H1 (cell line): ENCODE measurements at regions not wholly inside any gene's neighbourhood (a gene's known extent, or its start where the extent isn't known, plus 50 kb on each side); places are given as distances from the start of the nearest gene placed in this dataset.

Experiments used
- CTCF ChIA-PET: fragments of 300-600 bp; sonication (Branson Sonifier 250); formaldehyde crosslinking; loops from one replicate; lab custom pipeline; 2021; ENCODE audit not compliant: partially characterized antibody; lab: Charles Lee
- POLR2A ChIA-PET: fragments of 300-600 bp; sonication (Branson Sonifier 250); formaldehyde crosslinking; loops from one replicate; lab custom pipeline; 2021; ENCODE audit warnings: inconsistent platforms; ENCODE audit not compliant: partially characterized antibody; lab: Charles Lee
- DNase-seq, 2 experiments: peaks; one replicate each; pipeline versions ENCODE4 v3.0.0 to v3.0.0-alpha.2; 2010 to 2022; ENCODE audit warnings: low spot score in 2 of 2, low read depth in 1 of 2, mixed read lengths in 1 of 2
- FAIRE-seq: peaks from 2 replicates; lab custom pipeline; 2011; peaks lifted over from hg19 to GRCh38; lab: Jason Lieb, UNC
- H2AFZ ChIP-seq: 2 replicates; pipeline ENCODE4 v1.8.1; 2012; ENCODE audit warnings: low read length, inconsistent platforms
- H2AK5ac ChIP-seq: 2 replicates; pipeline ENCODE4 v1.6.1; 2013; ENCODE audit warnings: low read depth, low read length
- H2BK120ac ChIP-seq: replicated peaks from 2 replicates; pipeline ENCODE3; 2013; ENCODE audit warnings: low read depth, low read length, inconsistent platforms
- H2BK12ac ChIP-seq: 2 replicates; pipeline ENCODE4 v1.6.1; 2013; ENCODE audit warnings: low read depth, low read length
- H2BK15ac ChIP-seq: 2 replicates; pipeline ENCODE4 v1.6.1; 2013; ENCODE audit warnings: low read length
- H2BK20ac ChIP-seq: 2 replicates; pipeline ENCODE4 v1.6.1; 2013; ENCODE audit warnings: low read length
- H2BK5ac ChIP-seq: 2 replicates; pipeline ENCODE4 v1.6.1; 2013; ENCODE audit warnings: low read depth, low read length
- H3K14ac ChIP-seq: 2 replicates; pipeline ENCODE4 v1.6.1; 2013; ENCODE audit warnings: inconsistent platforms; ENCODE audit not compliant: insufficient read length
- H3K18ac ChIP-seq: 2 replicates; pipeline ENCODE4 v1.6.1; 2013; ENCODE audit warnings: low read length; ENCODE audit errors: extremely low read depth
- H3K23ac ChIP-seq: 2 replicates; pipeline ENCODE4 v1.6.1; 2013; ENCODE audit warnings: inconsistent platforms; ENCODE audit not compliant: insufficient read length
- H3K23me2 ChIP-seq: 2 replicates; pipeline ENCODE4 v1.6.1; 2013; ENCODE audit warnings: low read depth, low read length
- H3K27ac ChIP-seq: 2 replicates; pipeline ENCODE4 v1.6.1; 2011; ENCODE audit warnings: low read depth, low read length, inconsistent platforms
- H3K27me3 ChIP-seq, 4 experiments: replicated peaks in 1 of 4; 1 replicate in 1 of 4; 2 replicates in 3 of 4; pipeline versions ENCODE4 v1.6.1 to v1.8.1; 2011 to 2013; ENCODE audit warnings: low read length in 3 of 4, mild to moderate bottlenecking in 3 of 4, inconsistent platforms in 2 of 4, mixed read lengths in 2 of 4, moderate library complexity in 1 of 4; ENCODE audit not compliant: control insufficient read depth in 3 of 4, insufficient read depth in 3 of 4; ENCODE audit errors: extremely low read depth in 1 of 4
- H3K36me3 ChIP-seq, 4 experiments: 2 replicates each; pipeline versions ENCODE4 v1.6.1 to v1.8.1; 2011 to 2013; ENCODE audit warnings: mild to moderate bottlenecking in 4 of 4, low read length in 3 of 4, moderate library complexity in 2 of 4, control low read depth in 1 of 4, inconsistent platforms in 1 of 4; ENCODE audit not compliant: insufficient read depth in 4 of 4, control insufficient read depth in 2 of 4
- H3K4ac ChIP-seq: replicated peaks from 2 replicates; pipeline ENCODE3; 2013; ENCODE audit warnings: low read length, low read depth, mixed read lengths, inconsistent platforms; ENCODE audit not compliant: insufficient read length
- H3K4me1 ChIP-seq, 4 experiments: replicated peaks in 1 of 4; 1 replicate in 1 of 4; 2 replicates in 3 of 4; pipeline versions ENCODE4 v1.6.1 to v1.8.1; 2011 to 2013; ENCODE audit warnings: low read length in 3 of 4, inconsistent platforms in 2 of 4, mixed read lengths in 1 of 4; ENCODE audit not compliant: insufficient read depth in 4 of 4, control insufficient read depth in 3 of 4
- H3K4me2 ChIP-seq, 2 experiments: 2 replicates each; pipeline versions ENCODE4 v1.6.1 to v1.8.1; 2011 to 2013; ENCODE audit warnings: low read depth in 2 of 2, low read length in 2 of 2, control low read depth in 1 of 2, inconsistent platforms in 1 of 2, mild to moderate bottlenecking in 1 of 2; ENCODE audit not compliant: insufficient read depth in 1 of 2
- H3K4me3 ChIP-seq, 4 experiments: fragments of 200-600, 300-600 bp in 1 of 4; sonication (generic), shearing (Covaris generic), sonication (Bioruptor Twin) in 1 of 4; 2 replicates each; pipeline versions ENCODE4 v1.5.1 to v1.8.1; 2011 to 2016; ENCODE audit warnings: low read length in 4 of 4, low read depth in 3 of 4, control low read depth in 2 of 4, inconsistent platforms in 2 of 4, mild to moderate bottlenecking in 2 of 4, mixed read lengths in 1 of 4, moderate library complexity in 1 of 4; ENCODE audit not compliant: insufficient read depth in 2 of 4; ENCODE audit errors: extremely low read depth in 1 of 4
- H3K56ac ChIP-seq: replicated peaks from 2 replicates; pipeline ENCODE3; 2013; ENCODE audit warnings: low read depth, mild to moderate bottlenecking, mixed read lengths, low read length, inconsistent platforms; ENCODE audit not compliant: insufficient read length
- H3K79me1 ChIP-seq: 2 replicates; pipeline ENCODE4 v1.6.1; 2013; ENCODE audit warnings: low read depth, low read length, control low read depth
- H3K79me2 ChIP-seq, 2 experiments: 2 replicates each; pipeline versions ENCODE4 v1.6.1 to v1.8.1; 2012 to 2013; ENCODE audit warnings: low read length in 2 of 2, mild to moderate bottlenecking in 2 of 2, inconsistent platforms in 1 of 2; ENCODE audit not compliant: insufficient read depth in 2 of 2, control insufficient read depth in 1 of 2
- H3K9ac ChIP-seq, 4 experiments: replicated peaks in 1 of 4; 1 replicate in 1 of 4; 2 replicates in 3 of 4; pipeline versions ENCODE4 v1.6.1 to v1.8.1; 2011 to 2013; ENCODE audit warnings: low read depth in 3 of 4, low read length in 3 of 4, control low read depth in 2 of 4, mild to moderate bottlenecking in 2 of 4, moderate library complexity in 2 of 4, inconsistent platforms in 1 of 4; ENCODE audit errors: extremely low read depth in 1 of 4
- H3K9me3 ChIP-seq, 2 experiments: 2 replicates each; pipeline versions ENCODE4 v1.6.1 to v1.8.1; 2012 to 2013; ENCODE audit warnings: mild to moderate bottlenecking in 2 of 2, moderate library complexity in 2 of 2, control low read depth in 1 of 2, inconsistent platforms in 1 of 2, low read depth in 1 of 2, low read length in 1 of 2, mixed read lengths in 1 of 2; ENCODE audit not compliant: insufficient read depth in 2 of 2
- H4K20me1 ChIP-seq, 2 experiments: replicated peaks in 1 of 2; 2 replicates each; pipeline versions ENCODE3 to v1.8.1; 2011 to 2013; ENCODE audit warnings: inconsistent platforms in 2 of 2, low read length in 2 of 2, mild to moderate bottlenecking in 1 of 2; ENCODE audit not compliant: insufficient read depth in 2 of 2, control insufficient read depth in 1 of 2
- H4K5ac ChIP-seq: 2 replicates; pipeline ENCODE4 v1.6.1; 2013; ENCODE audit warnings: low read length, low read depth, mixed read lengths, inconsistent platforms; ENCODE audit not compliant: insufficient read length
- H4K8ac ChIP-seq: 2 replicates; pipeline ENCODE4 v1.8.0; 2013; ENCODE audit warnings: mild to moderate bottlenecking, moderate library complexity, low read length, inconsistent platforms; ENCODE audit not compliant: insufficient read depth; ENCODE audit errors: extremely low read depth
- H4K91ac ChIP-seq: replicated peaks from 2 replicates; pipeline ENCODE3; 2013; ENCODE audit warnings: low read length, mixed read lengths, inconsistent platforms; ENCODE audit not compliant: insufficient read length
- CHD1 ChIP-seq: IDR thresholded peaks from 2 replicates; pipeline ENCODE4 v1.6.1; 2012; ENCODE audit warnings: low read depth, low read length, improper control_type of control experiment
- GTF2F1 ChIP-seq: IDR thresholded peaks from 2 replicates; pipeline ENCODE4 v1.6.1; 2012; ENCODE audit warnings: low read depth, low read length, improper control_type of control experiment, borderline replicate concordance
- HDAC2 ChIP-seq, 2 experiments: fragments of 300-600 bp in 1 of 2; sonication (generic) in 1 of 2; IDR thresholded peaks; 2 replicates each; pipeline ENCODE4 v1.6.1; 2011 to 2012; ENCODE audit warnings: low read depth in 2 of 2, low read length in 2 of 2, mild to moderate bottlenecking in 2 of 2, moderate library complexity in 2 of 2, borderline replicate concordance in 1 of 2, inconsistent platforms in 1 of 2
- JUN ChIP-seq: IDR thresholded peaks from 2 replicates; pipeline ENCODE4 v1.6.1; 2011; ENCODE audit warnings: low read depth, mild to moderate bottlenecking, improper control_type of control experiment, low read length
- JUND ChIP-seq: IDR thresholded peaks from 2 replicates; pipeline ENCODE4 v1.6.1; 2011; ENCODE audit warnings: mild to moderate bottlenecking, improper control_type of control experiment, low read length
- KDM5A ChIP-seq: fragments of 200-600 bp; IDR thresholded peaks from 2 replicates; pipeline ENCODE4 v1.7.1; 2012; ENCODE audit warnings: mild to moderate bottlenecking, low read length, inconsistent platforms, mixed read lengths
- MAX ChIP-seq: IDR thresholded peaks from 2 replicates; pipeline ENCODE4 v1.6.1; 2012; ENCODE audit warnings: inconsistent platforms
- PHF8 ChIP-seq: fragments of 200-600 bp; sonication (generic); conservative IDR thresholded peaks from 2 replicates; pipeline ENCODE4 v1.7.1; 2012; ENCODE audit warnings: low read depth, mild to moderate bottlenecking, inconsistent platforms, low read length, moderate library complexity
- RFX5 ChIP-seq: IDR thresholded peaks from 2 replicates; pipeline ENCODE4 v1.6.1; 2011; ENCODE audit warnings: low read depth, low read length, improper control_type of control experiment, borderline replicate concordance
- SAP30 ChIP-seq: fragments of 300-600 bp; sonication (generic); IDR thresholded peaks from 2 replicates; pipeline ENCODE4 v1.7.1; 2012; ENCODE audit warnings: low read length, moderate library complexity, mild to moderate bottlenecking, inconsistent platforms; ENCODE audit not compliant: insufficient read depth, insufficient replicate concordance
- SP1 ChIP-seq: IDR thresholded peaks from 2 replicates; pipeline ENCODE4 v1.6.1; 2011; ENCODE audit warnings: low read depth, low read length
- USF2 ChIP-seq: IDR thresholded peaks from 2 replicates; pipeline ENCODE4 v1.6.1; 2011; ENCODE audit warnings: low read length, improper control_type of control experiment
- ZNF274 ChIP-seq: IDR thresholded peaks from 2 replicates; pipeline ENCODE4 v1.7.0; 2012; ENCODE audit warnings: low read length, borderline replicate concordance; ENCODE audit errors: extremely low read depth
- WGBS, 2 experiments: shearing (Covaris generic) in 1 of 2; methylation state at CpG; one replicate each; pipeline versions ENCODE4 v1.1.6 to v1.1.7; 2013 to 2015; ENCODE audit warnings: low lambda C conversion rate in 2 of 2, mixed read lengths in 2 of 2, inconsistent platforms in 1 of 2, low coverage in 1 of 2, missing lambda C conversion rate in 1 of 2; ENCODE audit not compliant: insufficient replicate concordance in 2 of 2, insufficient coverage in 1 of 2, insufficient read length in 1 of 2; ENCODE audit errors: extremely low coverage in 1 of 2, missing lambda C conversion rate in 1 of 2; 5-methylcytosine and 5-hydroxymethylcytosine counted together

DNA sequence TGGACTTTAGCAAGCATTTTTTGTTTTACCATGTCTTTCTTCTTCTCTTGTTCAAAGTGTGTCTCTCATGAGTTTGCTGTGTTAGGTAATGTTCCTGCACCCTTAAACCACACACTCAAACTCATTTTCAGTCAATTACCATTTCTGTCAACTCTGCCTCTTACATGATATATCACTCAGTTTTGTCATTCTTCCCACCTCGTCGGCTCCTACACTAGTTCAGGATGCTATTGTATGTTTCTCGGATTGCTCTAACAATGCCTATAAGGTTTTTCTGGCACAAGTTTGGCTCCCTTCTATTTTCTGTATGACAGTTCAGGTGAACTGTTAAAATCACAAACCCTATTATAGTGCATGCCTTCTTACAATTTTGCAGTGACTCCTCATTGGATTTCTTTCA, 260.8 kb upstream of the NAV3 start:
- Histone ChIP-seq H2BK20ac (no peak overlapping the region), H3K27me3 (peaks cover 0 to 1% (median 0%) of the 10 kb centered on the region in 4 experiments; a peak in 1 of 7 replicates), H4K20me1 (no peaks in the 10 kb centered on the region), H2AFZ (no peak overlapping the region), H3K36me3 (no peaks in the 10 kb centered on the region), H2BK120ac (no peak overlapping the region), H4K8ac (no peak overlapping the region), H4K5ac (no peak overlapping the region), H2BK5ac (no peak overlapping the region), H3K9me3 (no peaks in the 10 kb centered on the region), H3K4me3 (no peak overlapping the region), H3K27ac (no peak overlapping the region), H3K4me1 (no peaks in the 10 kb centered on the region), H2BK12ac (no peak overlapping the region), H3K79me1 (no peaks in the 10 kb centered on the region), H3K56ac (no peak overlapping the region), H3K14ac (no peak overlapping the region), H2BK15ac (no peak overlapping the region), H3K9ac (no peak overlapping the region), H2AK5ac (no peak overlapping the region), H3K23me2 (no peaks in the 10 kb centered on the region), H3K4me2 (no peak overlapping the region), H3K4ac (no peak overlapping the region), H4K91ac (no peak overlapping the region), H3K18ac (no peak overlapping the region), H3K79me2 (no peaks in the 10 kb centered on the region), H3K23ac (no peak overlapping the region)
- 73% methylated on average over 3 of the region's 3 CpGs; no CpG with 5 or more reads in 1 of the 2 experiments for WGBS, 2 experiments
- CTCF ChIA-PET = interaction anchor here (0.6 kb wide), 1 partner anchor 1173 kb away, joined by 3 read pairs; no protein-coding TSS in a partner anchor
- no peak for FAIRE-seq
- POLR2A ChIA-PET = no interaction called here
- DNase-seq = no peak
- TF ChIP-seq RFX5 (no peak), GTF2F1 (no peak), KDM5A (no peak), ZNF274 (no peak), HDAC2 (IDR thresholded peaks at IDR 0.05; ENCODE audit: borderline replicate concordance in 1 of 2, low read depth in 2 of 2, low read length in 2 of 2) (no peak), USF2 (no peak), MAX (no peak), JUN (no peak), PHF8 (no peak), CHD1 (no peak), JUND (no peak), SP1 (no peak), SAP30 (no peak)
